ENCODE measurements at regions not wholly inside any gene's neighbourhood (a gene's known extent, or its start where the extent isn't known, plus 50 kb on each side); places are given as distances from the start of the nearest gene placed in this dataset.
"Not testable (repeated sequence)": the region's sequence is repeated elsewhere in the genome, so short reads cannot be mapped to it uniquely, and the experiment has no call there.

- in situ Hi-C loops (cut with MboI; ENCODE audit: low sequenced_read_pairs, unreplicated experiment), result no loop called here
- no peak for DNase-seq (ENCODE audit: low spot score)
- TF ChIP-seq, protein P1, sequence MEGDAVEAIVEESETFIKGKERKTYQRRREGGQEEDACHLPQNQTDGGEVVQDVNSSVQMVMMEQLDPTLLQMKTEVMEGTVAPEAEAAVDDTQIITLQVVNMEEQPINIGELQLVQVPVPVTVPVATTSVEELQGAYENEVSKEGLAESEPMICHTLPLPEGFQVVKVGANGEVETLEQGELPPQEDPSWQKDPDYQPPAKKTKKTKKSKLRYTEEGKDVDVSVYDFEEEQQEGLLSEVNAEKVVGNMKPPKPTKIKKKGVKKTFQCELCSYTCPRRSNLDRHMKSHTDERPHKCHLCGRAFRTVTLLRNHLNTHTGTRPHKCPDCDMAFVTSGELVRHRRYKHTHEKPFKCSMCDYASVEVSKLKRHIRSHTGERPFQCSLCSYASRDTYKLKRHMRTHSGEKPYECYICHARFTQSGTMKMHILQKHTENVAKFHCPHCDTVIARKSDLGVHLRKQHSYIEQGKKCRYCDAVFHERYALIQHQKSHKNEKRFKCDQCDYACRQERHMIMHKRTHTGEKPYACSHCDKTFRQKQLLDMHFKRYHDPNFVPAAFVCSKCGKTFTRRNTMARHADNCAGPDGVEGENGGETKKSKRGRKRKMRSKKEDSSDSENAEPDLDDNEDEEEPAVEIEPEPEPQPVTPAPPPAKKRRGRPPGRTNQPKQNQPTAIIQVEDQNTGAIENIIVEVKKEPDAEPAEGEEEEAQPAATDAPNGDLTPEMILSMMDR (IDR thresholded peaks at IDR 0.05; ENCODE audit: borderline replicate concordance, control extremely low read depth, extremely low read depth, insufficient read depth, missing control alignments), result no peak
Measured at GRCh38 chr4:154164931-154165839, 326.4 kb downstream of the DCHS2 start.

DNA sequence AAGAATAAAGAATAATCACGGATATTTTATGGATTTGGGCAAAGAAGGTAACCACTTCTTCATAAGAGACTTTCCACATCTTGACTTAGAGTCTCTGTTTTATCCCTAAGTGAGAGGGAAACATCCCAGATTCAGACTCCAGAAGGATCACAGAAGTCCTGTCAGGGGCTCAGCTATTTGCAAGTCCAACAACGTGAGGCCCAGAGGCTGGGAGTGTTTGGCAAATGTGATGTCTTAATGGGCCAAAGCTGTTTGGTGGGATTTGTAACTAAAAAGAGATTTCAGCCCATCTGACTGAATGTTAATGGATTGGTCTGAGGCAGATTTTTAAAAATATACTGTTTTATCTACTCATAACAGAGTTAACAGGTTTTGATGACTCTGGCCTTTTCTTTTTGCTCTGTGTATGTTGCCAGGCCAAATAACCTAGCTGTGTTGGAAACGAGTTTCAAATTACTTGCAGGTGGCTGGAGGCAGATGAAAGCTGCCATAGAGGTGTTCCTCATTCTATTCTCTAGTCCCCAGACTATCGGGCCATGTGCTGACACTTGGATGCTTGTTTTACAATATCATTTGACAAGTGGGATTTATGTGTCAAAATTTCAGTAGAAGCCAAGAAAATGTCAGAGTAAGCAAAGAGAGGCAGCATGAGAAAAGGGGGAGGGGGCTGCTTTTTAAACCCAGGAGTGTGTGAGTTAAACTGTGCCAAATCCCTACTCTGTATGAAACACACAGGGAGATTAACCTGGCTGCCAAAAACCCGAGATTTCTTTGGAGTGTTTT, 330.9 kb downstream of the DCHS2 start:
- in situ Hi-C loops (cut with MboI; ENCODE audit: low sequenced_read_pairs, unreplicated experiment), result no loop called here
- DNase-seq (ENCODE audit: low spot score), result no peak
- TF ChIP-seq, protein P1 (IDR thresholded peaks at IDR 0.05; ENCODE audit: borderline replicate concordance, control extremely low read depth, extremely low read depth, insufficient read depth, missing control alignments), result no peak

DNA sequence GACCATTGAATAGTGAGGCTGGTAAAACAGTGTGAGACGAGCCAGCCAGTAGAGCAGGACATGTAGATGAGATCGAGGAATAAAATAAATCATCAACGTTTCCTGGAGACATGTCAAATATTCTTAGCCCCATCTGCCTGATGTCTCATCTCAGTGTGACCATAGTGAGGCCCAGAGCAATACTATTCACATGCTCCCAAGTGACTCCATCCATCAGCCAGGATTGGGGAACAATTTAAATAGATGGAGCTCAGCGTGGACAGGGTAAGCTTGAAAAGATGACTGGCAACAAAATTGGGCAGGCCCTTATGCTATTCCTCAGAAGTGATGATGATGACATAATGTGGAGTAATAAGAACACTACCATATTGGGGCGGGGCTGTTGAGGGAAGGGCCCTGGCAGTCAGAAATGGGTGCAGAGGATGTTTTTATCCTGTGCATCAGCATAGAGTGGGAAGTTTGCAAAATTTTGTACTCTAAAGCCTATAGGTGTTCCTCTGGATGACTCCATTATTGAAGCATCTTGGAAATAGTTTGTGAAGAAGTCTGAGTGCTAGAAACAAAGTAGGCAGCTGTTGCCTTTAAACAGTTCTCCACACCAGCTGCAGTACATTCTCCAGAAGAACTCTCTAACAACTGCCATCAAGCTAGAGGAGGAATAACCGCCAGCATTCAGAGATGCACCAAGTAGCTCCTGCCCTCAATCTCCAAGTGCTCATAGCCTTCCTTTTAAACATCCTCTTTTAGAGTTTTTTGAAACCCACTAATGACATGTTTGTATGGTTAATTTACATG, 333.0 kb downstream of the DCHS2 start:
- TF ChIP-seq, protein P1 (IDR thresholded peaks at IDR 0.05; ENCODE audit: borderline replicate concordance, control extremely low read depth, extremely low read depth, insufficient read depth, missing control alignments), result no peak
- in situ Hi-C loops (cut with MboI; ENCODE audit: low sequenced_read_pairs, unreplicated experiment), result no loop called here
- DNase-seq (ENCODE audit: low spot score), result no peak

DNA sequence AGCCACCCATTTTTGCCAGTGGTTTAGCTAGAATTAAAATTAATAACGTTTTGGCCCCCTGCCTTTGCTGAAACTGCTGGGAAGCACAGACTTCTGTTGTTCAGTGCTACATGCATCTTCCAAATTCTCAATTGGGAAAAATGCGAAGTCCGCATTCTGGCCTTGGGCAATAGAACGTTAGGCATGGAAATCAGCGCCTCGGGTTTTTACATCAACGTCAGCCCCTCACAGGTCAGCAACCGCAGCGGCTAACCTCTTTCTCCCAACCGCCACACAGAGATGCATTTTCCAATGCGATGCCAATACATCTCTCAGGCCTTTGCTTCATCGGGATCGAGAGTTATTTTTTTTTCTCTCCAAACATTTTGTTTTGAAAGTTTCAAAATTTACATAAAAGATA, 339.1 kb downstream of the DCHS2 start:
- in situ Hi-C loops (cut with MboI; ENCODE audit: low sequenced_read_pairs, unreplicated experiment), result no loop called here
- TF ChIP-seq, protein P1 (IDR thresholded peaks at IDR 0.05; ENCODE audit: borderline replicate concordance, control extremely low read depth, extremely low read depth, insufficient read depth, missing control alignments), result no peak
- DNase-seq (ENCODE audit: low spot score), result no peak

DNA sequence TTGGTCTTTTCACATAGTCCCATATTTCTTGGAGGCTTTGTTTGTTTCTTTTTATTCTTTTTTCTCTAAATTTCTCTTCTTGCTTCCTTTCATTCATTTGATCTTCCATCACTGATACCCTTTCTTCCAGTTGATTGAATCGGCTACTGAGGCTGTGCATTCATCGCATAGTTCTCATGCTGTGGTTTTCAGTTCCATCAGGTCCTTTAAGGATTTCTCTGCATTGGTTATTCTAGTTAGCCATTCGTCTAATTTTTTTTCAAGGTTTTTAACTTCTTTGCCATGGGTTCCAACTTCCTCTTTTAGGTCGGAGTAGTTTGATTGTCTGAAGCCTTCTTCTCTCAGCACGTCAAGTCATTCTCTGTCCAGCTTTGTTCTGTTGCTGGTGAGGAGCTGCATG, 342.4 kb downstream of the DCHS2 start:
- in situ Hi-C loops (cut with MboI; ENCODE audit: low sequenced_read_pairs, unreplicated experiment); DNase-seq (ENCODE audit: low spot score): not testable (repeated sequence)

- DNase-seq (ENCODE audit: low spot score), result no peak
- TF ChIP-seq, protein P1 (IDR thresholded peaks at IDR 0.05; ENCODE audit: borderline replicate concordance, control extremely low read depth, extremely low read depth, insufficient read depth, missing control alignments), result no peak
- in situ Hi-C loops (cut with MboI; ENCODE audit: low sequenced_read_pairs, unreplicated experiment), result no loop called here
Measured at GRCh38 chr4:154143720-154144119, 347.9 kb downstream of the DCHS2 start.

All from GM13976 (cell line).